Stomach (tissue), 4 donors: ENCODE measurements at regions not wholly inside any gene's neighbourhood (a gene's known extent, or its start where the extent isn't known, plus 50 kb on each side); places are given as distances from the start of the nearest gene placed in this dataset.

Source experiments
- EP300 ChIP-seq: sonication (generic); formaldehyde crosslinking; IDR thresholded peaks from one replicate; pipeline ENCODE4 v1.6.1; 2017; ENCODE audit warnings: antibody characterized with exemption
- POLR2A ChIP-seq, 4 donors: fragments of 450-650 bp; IDR thresholded peaks; one replicate each; pipeline ENCODE4 v1.6.1; 2016; ENCODE audit warnings: antibody characterized with exemption in 4 of 4, control low read depth in 2 of 4, mild to moderate bottlenecking in 1 of 4, moderate library complexity in 1 of 4
- POLR2AphosphoS5 ChIP-seq, 3 donors: sonication (generic); formaldehyde crosslinking; IDR thresholded peaks; one replicate each; pipeline ENCODE4 v1.6.1; 2016; ENCODE audit warnings: antibody characterized with exemption in 3 of 3
- TF ChIP-seq, protein P1 (sequence below), 7 experiments: fragments of 450-650 bp in 4 of 7; fragments of 200-600 bp in 3 of 7; sonication (generic) in 3 of 7; IDR thresholded peaks; one replicate each; pipeline ENCODE4 v1.5.1; 2016 to 2019; ENCODE audit warnings: antibody characterized with exemption in 7 of 7, control low read depth in 2 of 7, mild to moderate bottlenecking in 1 of 7

DNA sequence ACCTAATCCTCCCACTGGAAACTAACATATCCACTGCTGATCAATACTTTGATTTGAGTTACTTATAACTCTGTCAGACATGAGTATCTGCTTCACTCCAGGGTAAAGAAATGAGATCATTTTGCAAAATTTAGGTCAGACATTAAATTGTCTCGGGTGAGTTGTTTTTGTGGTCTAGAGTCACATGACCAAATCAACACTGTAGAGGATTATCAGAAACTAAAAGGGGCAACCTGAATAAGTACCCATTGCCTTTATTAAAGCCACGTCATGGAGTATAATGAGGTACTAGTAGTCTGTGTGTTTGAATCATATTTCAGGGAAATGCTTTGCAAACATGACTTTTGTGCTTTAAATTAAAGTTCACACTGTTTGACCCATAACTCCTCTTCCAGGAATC lies 107.7 kb upstream of the ADO start:
- TF ChIP-seq, protein P1, sequence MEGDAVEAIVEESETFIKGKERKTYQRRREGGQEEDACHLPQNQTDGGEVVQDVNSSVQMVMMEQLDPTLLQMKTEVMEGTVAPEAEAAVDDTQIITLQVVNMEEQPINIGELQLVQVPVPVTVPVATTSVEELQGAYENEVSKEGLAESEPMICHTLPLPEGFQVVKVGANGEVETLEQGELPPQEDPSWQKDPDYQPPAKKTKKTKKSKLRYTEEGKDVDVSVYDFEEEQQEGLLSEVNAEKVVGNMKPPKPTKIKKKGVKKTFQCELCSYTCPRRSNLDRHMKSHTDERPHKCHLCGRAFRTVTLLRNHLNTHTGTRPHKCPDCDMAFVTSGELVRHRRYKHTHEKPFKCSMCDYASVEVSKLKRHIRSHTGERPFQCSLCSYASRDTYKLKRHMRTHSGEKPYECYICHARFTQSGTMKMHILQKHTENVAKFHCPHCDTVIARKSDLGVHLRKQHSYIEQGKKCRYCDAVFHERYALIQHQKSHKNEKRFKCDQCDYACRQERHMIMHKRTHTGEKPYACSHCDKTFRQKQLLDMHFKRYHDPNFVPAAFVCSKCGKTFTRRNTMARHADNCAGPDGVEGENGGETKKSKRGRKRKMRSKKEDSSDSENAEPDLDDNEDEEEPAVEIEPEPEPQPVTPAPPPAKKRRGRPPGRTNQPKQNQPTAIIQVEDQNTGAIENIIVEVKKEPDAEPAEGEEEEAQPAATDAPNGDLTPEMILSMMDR (IDR thresholded peaks at IDR 0.05) = no peak
- TF ChIP-seq POLR2A (IDR thresholded peaks at IDR 0.05) (no peak), EP300 (no peak), POLR2AphosphoS5 (IDR thresholded peaks at IDR 0.05) (no peak)
